ENCODE measurements at regions not wholly inside any gene's neighbourhood (a gene's known extent, or its start where the extent isn't known, plus 50 kb on each side); places are given as distances from the start of the nearest gene placed in this dataset.

GRCh38 chr12:39006286-39006685, 100.9 kb upstream of the CPNE8 start:
- TF ChIP-seq POLR2A (IDR thresholded peaks at IDR 0.05) (no peak), CTCF (IDR thresholded peaks at IDR 0.05) (no peak)
